ENCODE measurements at regions not wholly inside any gene's neighbourhood (a gene's known extent, or its start where the extent isn't known, plus 50 kb on each side); places are given as distances from the start of the nearest gene placed in this dataset.

DNA sequence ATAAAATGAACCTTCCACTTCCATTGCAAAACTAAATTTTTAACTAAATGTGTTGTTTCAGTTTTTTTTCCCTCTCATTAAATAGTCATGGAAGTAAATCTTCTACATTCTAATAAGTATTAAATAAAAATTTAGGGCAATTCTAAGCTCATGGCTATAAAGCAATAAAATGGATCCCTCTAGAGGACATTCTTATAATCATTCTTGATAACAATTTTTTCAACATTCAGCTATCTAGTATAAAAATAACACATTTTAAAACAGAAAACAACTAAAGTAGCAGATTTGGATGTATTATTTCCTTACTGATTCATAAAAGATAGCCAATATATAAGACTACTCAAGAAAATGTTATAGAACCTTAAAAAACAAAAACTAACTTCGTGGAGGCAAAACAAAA, 393.1 kb downstream of the PLOD2 start:
- TF ChIP-seq POLR2A (IDR thresholded peaks at IDR 0.05): no peak
- TF ChIP-seq, protein P1, sequence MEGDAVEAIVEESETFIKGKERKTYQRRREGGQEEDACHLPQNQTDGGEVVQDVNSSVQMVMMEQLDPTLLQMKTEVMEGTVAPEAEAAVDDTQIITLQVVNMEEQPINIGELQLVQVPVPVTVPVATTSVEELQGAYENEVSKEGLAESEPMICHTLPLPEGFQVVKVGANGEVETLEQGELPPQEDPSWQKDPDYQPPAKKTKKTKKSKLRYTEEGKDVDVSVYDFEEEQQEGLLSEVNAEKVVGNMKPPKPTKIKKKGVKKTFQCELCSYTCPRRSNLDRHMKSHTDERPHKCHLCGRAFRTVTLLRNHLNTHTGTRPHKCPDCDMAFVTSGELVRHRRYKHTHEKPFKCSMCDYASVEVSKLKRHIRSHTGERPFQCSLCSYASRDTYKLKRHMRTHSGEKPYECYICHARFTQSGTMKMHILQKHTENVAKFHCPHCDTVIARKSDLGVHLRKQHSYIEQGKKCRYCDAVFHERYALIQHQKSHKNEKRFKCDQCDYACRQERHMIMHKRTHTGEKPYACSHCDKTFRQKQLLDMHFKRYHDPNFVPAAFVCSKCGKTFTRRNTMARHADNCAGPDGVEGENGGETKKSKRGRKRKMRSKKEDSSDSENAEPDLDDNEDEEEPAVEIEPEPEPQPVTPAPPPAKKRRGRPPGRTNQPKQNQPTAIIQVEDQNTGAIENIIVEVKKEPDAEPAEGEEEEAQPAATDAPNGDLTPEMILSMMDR (IDR thresholded peaks at IDR 0.05): no peak
